GM23338 (cell line): ENCODE measurements at regions not wholly inside any gene's neighbourhood (a gene's known extent, or its start where the extent isn't known, plus 50 kb on each side); places are given as distances from the start of the nearest gene placed in this dataset. TPM values are rescaled to one million over a fixed set of nuclear protein-coding genes. Genes with fewer than 3 reads are reported as not detected.

Experiments used
- ATAC-seq: fragments of 200-7000 bp; cut with Tn5 transposase; 3 replicates; pipeline ENCODE4 v1.9.1; 2020
- DNase-seq: peaks from one replicate; pipeline ENCODE4 v3.0.0-alpha.2; 2015; ENCODE audit warnings: low spot score
- H2AFZ ChIP-seq: fragments of 200-600 bp; sonication (generic); 2 replicates; pipeline ENCODE4 v1.8.0; 2016; ENCODE audit warnings: antibody characterized with exemption, mild to moderate bottlenecking, moderate library complexity
- H3F3A ChIP-seq: fragments of 200-600 bp; sonication (generic); replicated peaks from 2 replicates; pipeline ENCODE4 v1.8.0; 2017; ENCODE audit warnings: antibody characterized with exemption, mixed run types, low read depth
- H3K27ac ChIP-seq: fragments of 200-600 bp; sonication (generic); 2 replicates; pipeline ENCODE4 v1.6.1; 2016; ENCODE audit warnings: low read depth
- H3K27me3 ChIP-seq: fragments of 200-600 bp; sonication (generic); 2 replicates; pipeline ENCODE4 v1.8.0; 2016; ENCODE audit warnings: mild to moderate bottlenecking, mixed run types, moderate library complexity; ENCODE audit not compliant: insufficient read depth
- H3K36me3 ChIP-seq: fragments of 200-600 bp; sonication (generic); 2 replicates; pipeline ENCODE4 v1.8.0; 2016; ENCODE audit warnings: mild to moderate bottlenecking; ENCODE audit not compliant: insufficient read depth
- H3K4me1 ChIP-seq: fragments of 200-600 bp; sonication (generic); 2 replicates; pipeline ENCODE4 v1.8.0; 2016; ENCODE audit warnings: mild to moderate bottlenecking, moderate library complexity; ENCODE audit not compliant: insufficient read depth
- H3K4me2 ChIP-seq: fragments of 200-600 bp; sonication (generic); 2 replicates; pipeline ENCODE4 v1.7.1; 2017; ENCODE audit warnings: mixed run types
- H3K4me3 ChIP-seq: fragments of 200-600 bp; sonication (generic); 2 replicates; pipeline ENCODE4 v1.6.1; 2016; ENCODE audit warnings: mixed run types
- H3K79me2 ChIP-seq: fragments of 200-600 bp; sonication (generic); replicated peaks from 2 replicates; pipeline ENCODE4 v1.8.0; 2017; ENCODE audit warnings: mild to moderate bottlenecking; ENCODE audit not compliant: insufficient read depth
- H3K9me2 ChIP-seq: fragments of 200-600 bp; sonication (generic); 2 replicates; pipeline ENCODE4 v1.8.0; 2017; ENCODE audit not compliant: insufficient read depth
- H4K20me1 ChIP-seq: fragments of 200-600 bp; sonication (generic); replicated peaks from 2 replicates; pipeline ENCODE4 v1.8.0; 2017; ENCODE audit warnings: mild to moderate bottlenecking; ENCODE audit not compliant: insufficient read depth
- H3K27ac Mint-ChIP-seq: 2 replicates; pipeline ENCODE4 v1.8.0; 2020; ENCODE audit warnings: inconsistent platforms, mild to moderate bottlenecking, moderate library complexity, mixed read lengths
- H3K27me3 Mint-ChIP-seq: 3 replicates; pipeline ENCODE4 v1.8.0; 2022; ENCODE audit warnings: low read depth, mild to moderate bottlenecking, moderate library complexity, mixed read lengths, inconsistent platforms; ENCODE audit not compliant: insufficient read depth, poor library complexity
- H3K36me3 Mint-ChIP-seq: 3 replicates; pipeline ENCODE4 v1.8.0; 2021; ENCODE audit warnings: low read depth, mild to moderate bottlenecking, inconsistent platforms, moderate library complexity, mixed read lengths
- H3K4me1 Mint-ChIP-seq: 3 replicates; pipeline ENCODE4 v1.8.0; 2020; ENCODE audit warnings: mild to moderate bottlenecking, inconsistent platforms, mixed read lengths
- H3K4me3 Mint-ChIP-seq: 3 replicates; pipeline ENCODE4 v1.8.0; 2021; ENCODE audit warnings: moderate library complexity, mild to moderate bottlenecking, inconsistent platforms, mixed read lengths
- H3K9me3 Mint-ChIP-seq: 3 replicates; pipeline ENCODE4 v1.8.0; 2020; ENCODE audit warnings: moderate library complexity, mild to moderate bottlenecking, inconsistent platforms, mixed read lengths
- CREB1 ChIP-seq: fragments of 250-450 bp; sonication (Bioruptor Pico); IDR thresholded peaks from 2 replicates; pipeline ENCODE4 v1.5.0; 2020; ENCODE audit warnings: low read depth, mild to moderate bottlenecking, moderate library complexity
- ZNF331 ChIP-seq: fragments of 250-450 bp; sonication (Bioruptor Pico); IDR thresholded peaks from 2 replicates; pipeline ENCODE4 v1.5.0; 2020; ENCODE audit warnings: low read depth, mild to moderate bottlenecking, moderate library complexity
- small RNA-seq: library from RNA; depleted of rRNA; stranded (forward); fragments of <200 nt; gene quantifications from one replicate; pipeline ENCODE3, GENCODE V24; 2014; ENCODE audit warnings: low replicate concordance

DNA sequence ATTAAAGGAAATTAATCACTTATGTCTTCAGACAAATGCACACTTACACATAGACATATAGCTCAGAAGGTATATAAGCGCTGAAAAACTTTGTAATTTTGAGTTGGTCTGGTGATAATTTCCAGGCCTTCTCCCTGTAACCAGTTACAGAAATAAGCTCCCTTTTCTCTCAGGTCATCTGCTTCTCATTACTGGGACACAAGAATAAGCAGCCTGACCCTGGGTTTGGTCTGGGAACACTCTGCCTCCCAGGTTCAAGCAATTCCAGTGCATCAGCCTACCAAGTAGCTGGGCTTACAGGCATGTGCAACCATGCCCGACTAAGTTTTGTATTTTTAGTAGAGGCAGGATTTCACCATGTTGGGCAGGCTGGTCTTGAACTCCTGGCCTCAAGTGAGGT is 274.5 kb downstream of the LMO7 start:
- TF ChIP-seq CREB1 (CRISPR knock-in tag) (no peak), ZNF331 (CRISPR knock-in tag) (no peak)
- Histone ChIP-seq H2AFZ (no peak overlapping the region), H3K4me2 (no peak overlapping the region), H3F3A (no peaks in the 10 kb centered on the region), H3K27ac (no peak overlapping the region), H3K36me3 (no peaks in the 10 kb centered on the region), H4K20me1 (no peaks in the 10 kb centered on the region), H3K79me2 (no peaks in the 10 kb centered on the region), H3K9me2 (no peaks in the 10 kb centered on the region), H3K4me1 (no peaks in the 10 kb centered on the region), H3K4me3 (no peak overlapping the region), H3K27me3 (no peaks in the 10 kb centered on the region)
- DNase-seq (no peak), ATAC-seq (no peak)
- H3K27ac Mint-ChIP-seq = no peak overlapping the region
- no peaks in the 10 kb centered on the region for H3K9me3 Mint-ChIP-seq
- H3K27me3 Mint-ChIP-seq = no peaks in the 10 kb centered on the region
- H3K4me1 Mint-ChIP-seq = peaks cover 18% of the 10 kb centered on the region; the same call in 2 of the 3 replicates
- no peaks in the 10 kb centered on the region for H3K36me3 Mint-ChIP-seq
- H3K4me3 Mint-ChIP-seq = no peak overlapping the region

Small RNAs in the stretch of these regions (small RNA-seq; reads per million reads assigned to genes)
- gene RN7SL571P = not detected
